ENCODE measurements at regions not wholly inside any gene's neighbourhood (a gene's known extent, or its start where the extent isn't known, plus 50 kb on each side); places are given as distances from the start of the nearest gene placed in this dataset.

GRCh38 chr2:78498125-78498524 is 527.4 kb upstream of the REG3G start:
- WGBS, 2 donors (ENCODE audit: extremely low coverage in 2 of 2, insufficient read length in 2 of 2, insufficient replicate concordance in 1 of 2): no CpG with 5 or more reads among the region's 8 CpGs
- no peaks in the 10 kb centered on the region for H3K27me3 ChIP-seq (ENCODE audit: control insufficient read depth in 3 of 3, insufficient read depth in 3 of 3, low read depth in 1 of 3, low read length in 3 of 3)
- no peak overlapping the region for H2BK120ac ChIP-seq (ENCODE audit: low read depth, low read length)
- H3K18ac ChIP-seq (ENCODE audit: low read length): no peak overlapping the region
- no peaks in the 10 kb centered on the region for H3K4me1 ChIP-seq (ENCODE audit: control insufficient read depth in 2 of 2, insufficient read depth in 1 of 2, low read depth in 1 of 2, low read length in 2 of 2)
- H2AK5ac ChIP-seq (ENCODE audit: low read depth, low read length): no peak overlapping the region
- H3K4ac ChIP-seq (ENCODE audit: low read length): no peak overlapping the region
- H2BK5ac ChIP-seq (ENCODE audit: low read length): no peak overlapping the region
- no peaks in the 10 kb centered on the region for H3K79me1 ChIP-seq (ENCODE audit: low read depth, low read length)
- H3K4me2 ChIP-seq (ENCODE audit: insufficient read depth, low read length, poor library complexity, severe bottlenecking): no peak overlapping the region
- H2AFZ ChIP-seq (ENCODE audit: low read length): no peak overlapping the region
- DNase-seq (ENCODE audit: low spot score): no peak
- H4K8ac ChIP-seq (ENCODE audit: low read depth, low read length): no peak overlapping the region
- H3K9ac ChIP-seq (ENCODE audit: low read depth, low read length, poor library complexity): no peak overlapping the region
- no peaks in the 10 kb centered on the region for H3K36me3 ChIP-seq (replicated peaks in 1 of 2; ENCODE audit: control insufficient read depth in 2 of 2, insufficient read depth in 2 of 2, low read length in 2 of 2)
- H3K23ac ChIP-seq (ENCODE audit: low read depth, low read length, poor library complexity): peak overlapping the region; percentile 45
- H3K14ac ChIP-seq (ENCODE audit: low read length): peak overlapping the region; percentile 5
- no peak overlapping the region for H2BK12ac ChIP-seq (ENCODE audit: low read length)
- H4K91ac ChIP-seq (ENCODE audit: low read depth, low read length, poor library complexity): no peak overlapping the region
- H3K27ac ChIP-seq (replicated peaks; ENCODE audit: low read length): no peak overlapping the region
- no peak overlapping the region for H3K4me3 ChIP-seq (ENCODE audit: low read length in 2 of 2)
- no peak overlapping the region for H2BK15ac ChIP-seq (ENCODE audit: low read length)
- peaks cover 0 to 2% of the 10 kb centered on the region in 2 donors for H3K9me3 ChIP-seq (replicated peaks in 1 of 2; ENCODE audit: control insufficient read depth in 2 of 2, insufficient read depth in 1 of 2, low read depth in 1 of 2, low read length in 2 of 2)

DNA sequence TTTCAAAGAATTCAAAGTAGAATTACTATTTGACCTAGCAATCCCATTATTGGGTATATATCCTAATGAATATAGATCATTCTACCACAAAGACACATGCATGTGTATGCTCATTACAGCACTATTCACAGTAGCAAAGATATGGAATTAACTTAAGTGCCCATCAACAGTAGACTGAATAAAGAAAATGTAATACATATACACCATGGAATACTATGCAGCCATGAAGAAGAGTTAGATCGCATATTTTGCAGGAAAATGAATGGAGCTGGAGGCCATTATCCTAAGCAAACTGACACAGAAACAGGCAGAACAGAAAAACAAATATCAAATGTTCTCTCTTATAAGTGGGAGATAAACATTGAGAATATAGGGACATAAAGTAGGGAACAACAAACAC is 519.2 kb upstream of the REG3G start:
- Histone ChIP-seq H3K27ac (replicated peaks; ENCODE audit: low read length) (no peak overlapping the region), H3K4me1 (ENCODE audit: control insufficient read depth in 2 of 2, insufficient read depth in 1 of 2, low read depth in 1 of 2, low read length in 2 of 2) (no peaks in the 10 kb centered on the region), H3K9ac (ENCODE audit: low read depth, low read length, poor library complexity) (no peak overlapping the region), H3K23ac (ENCODE audit: low read depth, low read length, poor library complexity) (no peak overlapping the region), H3K4me3 (ENCODE audit: low read length in 2 of 2) (no peak overlapping the region), H2BK15ac (ENCODE audit: low read length) (no peak overlapping the region), H2BK5ac (ENCODE audit: low read length) (no peak overlapping the region), H2AFZ (ENCODE audit: low read length) (no peak overlapping the region), H3K27me3 (ENCODE audit: control insufficient read depth in 3 of 3, insufficient read depth in 3 of 3, low read depth in 1 of 3, low read length in 3 of 3) (no peaks in the 10 kb centered on the region), H3K36me3 (replicated peaks in 1 of 2; ENCODE audit: control insufficient read depth in 2 of 2, insufficient read depth in 2 of 2, low read length in 2 of 2) (no peaks in the 10 kb centered on the region), H3K14ac (ENCODE audit: low read length) (no peak overlapping the region), H3K18ac (ENCODE audit: low read length) (no peak overlapping the region), H3K79me1 (ENCODE audit: low read depth, low read length) (no peaks in the 10 kb centered on the region), H2AK5ac (ENCODE audit: low read depth, low read length) (no peak overlapping the region), H3K4me2 (ENCODE audit: insufficient read depth, low read length, poor library complexity, severe bottlenecking) (no peak overlapping the region), H3K4ac (ENCODE audit: low read length) (no peak overlapping the region), H4K8ac (ENCODE audit: low read depth, low read length) (no peak overlapping the region), H3K9me3 (replicated peaks in 1 of 2; ENCODE audit: control insufficient read depth in 2 of 2, insufficient read depth in 1 of 2, low read depth in 1 of 2, low read length in 2 of 2) (no peaks in the 10 kb centered on the region), H2BK12ac (ENCODE audit: low read length) (no peak overlapping the region), H4K91ac (ENCODE audit: low read depth, low read length, poor library complexity) (no peak overlapping the region), H2BK120ac (ENCODE audit: low read depth, low read length) (no peak overlapping the region)
- no CpG with 5 or more reads among the region's 1 CpG for WGBS, 2 donors (ENCODE audit: extremely low coverage in 2 of 2, insufficient read length in 2 of 2, insufficient replicate concordance in 1 of 2)
- DNase-seq (ENCODE audit: low spot score): no peak

DNA sequence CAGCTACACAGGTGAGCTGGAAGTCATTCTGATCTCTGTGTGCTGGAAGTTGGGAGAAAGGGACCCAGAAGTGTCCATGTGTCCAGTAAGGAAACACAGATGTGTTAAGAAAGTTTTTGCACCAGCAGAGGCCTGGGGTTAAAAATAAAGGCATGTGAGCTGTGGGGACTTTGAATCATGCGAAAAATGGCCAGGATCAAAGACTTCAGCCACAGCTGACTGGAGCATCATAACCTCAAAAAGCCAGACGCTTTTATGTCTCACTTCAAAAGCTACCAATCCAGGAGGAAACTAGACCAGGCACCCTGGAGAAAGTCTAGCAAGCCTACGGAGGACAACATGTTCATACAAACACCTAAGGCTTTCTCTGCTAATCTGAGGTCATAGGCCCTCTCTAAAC is 503.6 kb upstream of the REG3G start:
- Histone ChIP-seq H3K27me3 (ENCODE audit: control insufficient read depth in 3 of 3, insufficient read depth in 3 of 3, low read depth in 1 of 3, low read length in 3 of 3) (no peaks in the 10 kb centered on the region), H2BK15ac (ENCODE audit: low read length) (no peak overlapping the region), H3K9me3 (replicated peaks in 1 of 2; ENCODE audit: control insufficient read depth in 2 of 2, insufficient read depth in 1 of 2, low read depth in 1 of 2, low read length in 2 of 2) (no peaks in the 10 kb centered on the region), H3K18ac (ENCODE audit: low read length) (no peak overlapping the region), H2BK5ac (ENCODE audit: low read length) (no peak overlapping the region), H2BK120ac (ENCODE audit: low read depth, low read length) (no peak overlapping the region), H3K4ac (ENCODE audit: low read length) (no peak overlapping the region), H3K4me3 (ENCODE audit: low read length in 2 of 2) (no peak overlapping the region), H3K4me2 (ENCODE audit: insufficient read depth, low read length, poor library complexity, severe bottlenecking) (no peak overlapping the region), H4K91ac (ENCODE audit: low read depth, low read length, poor library complexity) (no peak overlapping the region), H3K79me1 (ENCODE audit: low read depth, low read length) (no peaks in the 10 kb centered on the region), H3K4me1 (ENCODE audit: control insufficient read depth in 2 of 2, insufficient read depth in 1 of 2, low read depth in 1 of 2, low read length in 2 of 2) (no peaks in the 10 kb centered on the region), H3K23ac (ENCODE audit: low read depth, low read length, poor library complexity) (no peak overlapping the region), H2AFZ (ENCODE audit: low read length) (no peak overlapping the region), H2BK12ac (ENCODE audit: low read length) (no peak overlapping the region), H3K14ac (ENCODE audit: low read length) (no peak overlapping the region), H4K8ac (ENCODE audit: low read depth, low read length) (no peak overlapping the region), H3K9ac (ENCODE audit: low read depth, low read length, poor library complexity) (no peak overlapping the region), H3K36me3 (replicated peaks in 1 of 2; ENCODE audit: control insufficient read depth in 2 of 2, insufficient read depth in 2 of 2, low read length in 2 of 2) (no peaks in the 10 kb centered on the region), H2AK5ac (ENCODE audit: low read depth, low read length) (no peak overlapping the region), H3K27ac (replicated peaks; ENCODE audit: low read length) (no peak overlapping the region)
- DNase-seq (ENCODE audit: low spot score): no peak
- WGBS, 2 donors (ENCODE audit: extremely low coverage in 2 of 2, insufficient read length in 2 of 2, insufficient replicate concordance in 1 of 2): no CpG with 5 or more reads among the region's 3 CpGs

DNA sequence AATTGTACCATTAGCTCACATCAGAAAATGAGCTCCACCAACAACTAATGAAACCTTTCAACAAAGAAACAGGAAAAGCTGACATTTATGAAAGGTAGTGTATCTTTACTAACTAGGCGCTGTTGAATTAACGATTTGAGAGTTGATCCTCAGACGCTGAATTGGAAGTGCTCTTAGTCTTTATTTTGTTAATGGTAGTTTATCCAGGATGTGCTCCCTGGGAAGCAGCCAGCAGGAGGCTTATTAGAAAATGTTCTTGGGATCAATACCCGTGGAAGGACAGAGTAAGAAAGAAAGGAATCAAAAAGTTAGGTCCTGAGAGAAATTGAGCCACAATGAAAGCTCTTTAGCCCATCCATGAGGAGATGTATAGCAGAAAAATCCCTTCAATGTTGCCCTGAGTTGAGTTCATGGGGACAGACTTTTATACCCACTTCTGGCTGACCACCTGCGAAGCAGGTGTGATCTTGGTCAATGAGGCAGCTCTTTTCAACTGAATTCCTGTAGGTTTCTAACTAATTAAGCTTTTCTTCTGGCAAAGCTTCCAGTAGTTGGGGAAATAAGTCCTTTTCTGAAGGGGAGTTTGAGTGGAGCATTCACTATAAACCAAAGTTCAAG is 492.6 kb upstream of the REG3G start:
- WGBS, 2 donors (ENCODE audit: extremely low coverage in 2 of 2, insufficient read length in 2 of 2, insufficient replicate concordance in 1 of 2): no CpG with 5 or more reads among the region's 5 CpGs
- H3K27ac ChIP-seq (replicated peaks; ENCODE audit: low read length): peak overlapping the region; percentile 35

More for the DNA sequence above, 492.6 kb upstream of the REG3G start:
- no peak overlapping the region for H2BK15ac ChIP-seq (ENCODE audit: low read length)
- no peak overlapping the region for H3K4me2 ChIP-seq (ENCODE audit: insufficient read depth, low read length, poor library complexity, severe bottlenecking)
- no peak overlapping the region for H2BK5ac ChIP-seq (ENCODE audit: low read length)
- no peak overlapping the region for H2BK120ac ChIP-seq (ENCODE audit: low read depth, low read length)
- no peak overlapping the region for H2AFZ ChIP-seq (ENCODE audit: low read length)
- H2BK12ac ChIP-seq (ENCODE audit: low read length): no peak overlapping the region
- no peak overlapping the region for H4K8ac ChIP-seq (ENCODE audit: low read depth, low read length)
- H3K79me1 ChIP-seq (ENCODE audit: low read depth, low read length): no peaks in the 10 kb centered on the region
- H3K27me3 ChIP-seq (ENCODE audit: control insufficient read depth in 3 of 3, insufficient read depth in 3 of 3, low read depth in 1 of 3, low read length in 3 of 3): no peaks in the 10 kb centered on the region
- no peak overlapping the region for H3K14ac ChIP-seq (ENCODE audit: low read length)
- no peak overlapping the region for H2AK5ac ChIP-seq (ENCODE audit: low read depth, low read length)
- no peaks in the 10 kb centered on the region for H3K9me3 ChIP-seq (replicated peaks in 1 of 2; ENCODE audit: control insufficient read depth in 2 of 2, insufficient read depth in 1 of 2, low read depth in 1 of 2, low read length in 2 of 2)
- no peak overlapping the region for H4K91ac ChIP-seq (ENCODE audit: low read depth, low read length, poor library complexity)
- DNase-seq (ENCODE audit: low spot score): no peak
- no peak overlapping the region for H3K4ac ChIP-seq (ENCODE audit: low read length)
- no peak overlapping the region for H3K23ac ChIP-seq (ENCODE audit: low read depth, low read length, poor library complexity)
- H3K4me3 ChIP-seq (ENCODE audit: low read length in 2 of 2): no peak overlapping the region
- H3K9ac ChIP-seq (ENCODE audit: low read depth, low read length, poor library complexity): no peak overlapping the region
- no peak overlapping the region for H3K18ac ChIP-seq (ENCODE audit: low read length)
- H3K36me3 ChIP-seq (replicated peaks in 1 of 2; ENCODE audit: control insufficient read depth in 2 of 2, insufficient read depth in 2 of 2, low read length in 2 of 2): no peaks in the 10 kb centered on the region
- H3K4me1 ChIP-seq (ENCODE audit: control insufficient read depth in 2 of 2, insufficient read depth in 1 of 2, low read depth in 1 of 2, low read length in 2 of 2): peaks cover 0 to 4% of the 10 kb centered on the region in 2 donors
